Activated naive CD4-positive, alpha-beta T cell treated with anti-CD3 and anti-CD28 coated beads for 36 hours (primary cell): ENCODE measurements at regions not wholly inside any gene's neighbourhood (a gene's known extent, or its start where the extent isn't known, plus 50 kb on each side); places are given as distances from the start of the nearest gene placed in this dataset.

Source experiments
- CTCF ChIA-PET: fragments of 350-600 bp; sonication (Branson Sonifier 250); formaldehyde crosslinking; loops from one replicate; lab custom pipeline; 2021; ENCODE audit warnings: antibody characterized with exemption; lab: Charles Lee
- DNase-seq: peaks from one replicate; pipeline ENCODE4 v3.0.0-alpha.2; 2020
- H3K27ac Mint-ChIP-seq: one replicate; pipeline ENCODE4 v1.8.0; 2021; ENCODE audit warnings: mild to moderate bottlenecking, mixed read lengths
- H3K27me3 Mint-ChIP-seq: one replicate; pipeline ENCODE4 v1.8.0; 2021; ENCODE audit warnings: low read depth, mixed read lengths
- H3K36me3 Mint-ChIP-seq: one replicate; pipeline ENCODE4 v1.8.0; 2021; ENCODE audit warnings: low read depth, mixed read lengths
- H3K4me1 Mint-ChIP-seq: one replicate; pipeline ENCODE4 v1.8.0; 2021; ENCODE audit warnings: low read depth, mixed read lengths
- H3K4me3 Mint-ChIP-seq: one replicate; pipeline ENCODE4 v1.8.0; 2021; ENCODE audit warnings: mild to moderate bottlenecking, moderate library complexity, mixed read lengths
- H3K9me3 Mint-ChIP-seq: one replicate; pipeline ENCODE4 v1.8.0; 2021; ENCODE audit warnings: mixed read lengths
- intact Hi-C: fragments of 100-400 bp; cut with micrococcal nuclease; formaldehyde crosslinking; loops from one replicate; pipeline ENCODE4 v1.15.1; 2023

GRCh38 chr14:101325319-101325718 is 236.0 kb upstream of the DIO3 start:
- H3K9me3 Mint-ChIP-seq: peaks cover 23% of the 10 kb centered on the region
- intact Hi-C loops: no loop called here

GRCh38 chr14:101328412-101329028 is 232.8 kb upstream of the DIO3 start:
- no peak for DNase-seq
- Mint-ChIP-seq H3K36me3 (no peaks in the 10 kb centered on the region), H3K4me1 (no peaks in the 10 kb centered on the region), H3K27ac (no peak overlapping the region), H3K4me3 (no peak overlapping the region), H3K27me3 (peaks cover 2% of the 10 kb centered on the region), H3K9me3 (peaks cover 19% of the 10 kb centered on the region)
- CTCF ChIA-PET: no interaction called here
- intact Hi-C loops: no loop called here

More at GRCh38 chr14:101325319-101325718, 236.0 kb upstream of the DIO3 start:
- no peaks in the 10 kb centered on the region for H3K4me1 Mint-ChIP-seq
- no peak for DNase-seq
- no peaks in the 10 kb centered on the region for H3K27me3 Mint-ChIP-seq
- H3K27ac Mint-ChIP-seq: no peak overlapping the region
- H3K4me3 Mint-ChIP-seq: no peak overlapping the region
- CTCF ChIA-PET: no interaction called here
- H3K36me3 Mint-ChIP-seq: no peaks in the 10 kb centered on the region

GRCh38 chr14:101330416-101331140 is 230.7 kb upstream of the DIO3 start:
- intact Hi-C loops: no loop called here
- Mint-ChIP-seq H3K4me1 (no peaks in the 10 kb centered on the region), H3K4me3 (no peak overlapping the region), H3K9me3 (peaks cover 4% of the 10 kb centered on the region), H3K36me3 (no peaks in the 10 kb centered on the region), H3K27me3 (peaks cover 5% of the 10 kb centered on the region), H3K27ac (no peak overlapping the region)
- DNase-seq: no peak
- CTCF ChIA-PET: interaction anchor here (0.6 kb wide), 1 partner anchor 72 kb away, joined by 3 read pairs; no protein-coding TSS in a partner anchor

- Mint-ChIP-seq H3K27me3 (peaks cover 5% of the 10 kb centered on the region), H3K4me3 (no peak overlapping the region), H3K27ac (no peak overlapping the region), H3K4me1 (no peaks in the 10 kb centered on the region), H3K9me3 (peaks cover 2% of the 10 kb centered on the region), H3K36me3 (no peaks in the 10 kb centered on the region)
- no peak for DNase-seq
- CTCF ChIA-PET: interaction anchor here (0.6 kb wide), 1 partner anchor 72 kb away, joined by 3 read pairs; no protein-coding TSS in a partner anchor
- intact Hi-C loops: no loop called here
These were observed 230.2 kb upstream of the DIO3 start for GRCh38 chr14:101331141-101331525.

- no peaks in the 10 kb centered on the region for H3K36me3 Mint-ChIP-seq
- intact Hi-C loops: no loop called here
- no peak overlapping the region for H3K4me3 Mint-ChIP-seq
- H3K27ac Mint-ChIP-seq: no peak overlapping the region
- peaks cover 6% of the 10 kb centered on the region for H3K27me3 Mint-ChIP-seq
- DNase-seq: no peak
- no peaks in the 10 kb centered on the region for H3K4me1 Mint-ChIP-seq
- CTCF ChIA-PET: no interaction called here
- H3K9me3 Mint-ChIP-seq: peaks cover 2% of the 10 kb centered on the region
These were observed 229.6 kb upstream of the DIO3 start for GRCh38 chr14:101331661-101332169.

GRCh38 chr14:101332281-101332680 is 229.0 kb upstream of the DIO3 start:
- no peak overlapping the region for H3K4me3 Mint-ChIP-seq
- no peak for DNase-seq
- H3K4me1 Mint-ChIP-seq: no peaks in the 10 kb centered on the region
- H3K27me3 Mint-ChIP-seq: peaks cover 10% of the 10 kb centered on the region
- CTCF ChIA-PET: no interaction called here
- H3K36me3 Mint-ChIP-seq: no peaks in the 10 kb centered on the region
- no peak overlapping the region for H3K27ac Mint-ChIP-seq
- no peaks in the 10 kb centered on the region for H3K9me3 Mint-ChIP-seq
- intact Hi-C loops: no loop called here

GRCh38 chr14:101333335-101334280 is 227.7 kb upstream of the DIO3 start:
- H3K27me3 Mint-ChIP-seq: peaks cover 11% of the 10 kb centered on the region

GRCh38 chr14:101334656-101335055 is 226.6 kb upstream of the DIO3 start:
- no peaks in the 10 kb centered on the region for H3K9me3 Mint-ChIP-seq
- no peaks in the 10 kb centered on the region for H3K4me1 Mint-ChIP-seq
- H3K36me3 Mint-ChIP-seq: no peaks in the 10 kb centered on the region
- intact Hi-C loops: no loop called here
- no peak for DNase-seq
- H3K27me3 Mint-ChIP-seq: peaks cover 17% of the 10 kb centered on the region
- no peak overlapping the region for H3K4me3 Mint-ChIP-seq
- CTCF ChIA-PET: no interaction called here
- no peak overlapping the region for H3K27ac Mint-ChIP-seq

More at GRCh38 chr14:101333335-101334280, 227.7 kb upstream of the DIO3 start:
- no peaks in the 10 kb centered on the region for H3K36me3 Mint-ChIP-seq
- H3K27ac Mint-ChIP-seq: no peak overlapping the region
- H3K4me3 Mint-ChIP-seq: no peak overlapping the region
- intact Hi-C loops: no loop called here
- no peaks in the 10 kb centered on the region for H3K9me3 Mint-ChIP-seq
- no peak for DNase-seq
- H3K4me1 Mint-ChIP-seq: no peaks in the 10 kb centered on the region
- CTCF ChIA-PET: no interaction called here

GRCh38 chr14:101335061-101335661 is 226.1 kb upstream of the DIO3 start:
- peaks cover 17% of the 10 kb centered on the region for H3K27me3 Mint-ChIP-seq
- no peaks in the 10 kb centered on the region for H3K36me3 Mint-ChIP-seq
- CTCF ChIA-PET: no interaction called here
- no peaks in the 10 kb centered on the region for H3K9me3 Mint-ChIP-seq
- no peaks in the 10 kb centered on the region for H3K4me1 Mint-ChIP-seq
- intact Hi-C loops: no loop called here
- no peak overlapping the region for H3K4me3 Mint-ChIP-seq
- no peak for DNase-seq
- H3K27ac Mint-ChIP-seq: no peak overlapping the region

GRCh38 chr14:101336183-101336582 is 225.1 kb upstream of the DIO3 start:
- H3K27me3 Mint-ChIP-seq: peaks cover 22% of the 10 kb centered on the region
- CTCF ChIA-PET: interaction anchor here (0.7 kb wide), 2 partner anchors 386 to 810 kb away, joined by 3 to 4 read pairs; no protein-coding TSS in a partner anchor

GRCh38 chr14:101337053-101337452 is 224.2 kb upstream of the DIO3 start:
- no peak overlapping the region for H3K27ac Mint-ChIP-seq
- no peaks in the 10 kb centered on the region for H3K9me3 Mint-ChIP-seq
- H3K4me1 Mint-ChIP-seq: no peaks in the 10 kb centered on the region
- H3K36me3 Mint-ChIP-seq: no peaks in the 10 kb centered on the region
- intact Hi-C loops: no loop called here
- no peak overlapping the region for H3K4me3 Mint-ChIP-seq
- peaks cover 25% of the 10 kb centered on the region for H3K27me3 Mint-ChIP-seq
- no peak for DNase-seq
- CTCF ChIA-PET: no interaction called here

More at GRCh38 chr14:101336183-101336582, 225.1 kb upstream of the DIO3 start:
- no peak overlapping the region for H3K27ac Mint-ChIP-seq
- no peaks in the 10 kb centered on the region for H3K36me3 Mint-ChIP-seq
- intact Hi-C loops: no loop called here
- H3K4me3 Mint-ChIP-seq: no peak overlapping the region
- no peaks in the 10 kb centered on the region for H3K4me1 Mint-ChIP-seq
- no peaks in the 10 kb centered on the region for H3K9me3 Mint-ChIP-seq
- no peak for DNase-seq

GRCh38 chr14:101340556-101340955 is 220.7 kb upstream of the DIO3 start:
- peaks cover 25% of the 10 kb centered on the region for H3K27me3 Mint-ChIP-seq

More at GRCh38 chr14:101340556-101340955, 220.7 kb upstream of the DIO3 start:
- intact Hi-C loops: no loop called here
- H3K4me1 Mint-ChIP-seq: no peaks in the 10 kb centered on the region
- no peaks in the 10 kb centered on the region for H3K36me3 Mint-ChIP-seq
- DNase-seq: no peak
- H3K27ac Mint-ChIP-seq: no peak overlapping the region
- CTCF ChIA-PET: no interaction called here
- no peak overlapping the region for H3K4me3 Mint-ChIP-seq
- no peaks in the 10 kb centered on the region for H3K9me3 Mint-ChIP-seq
